A549 (cell line): ENCODE measurements at regions not wholly inside any gene's neighbourhood (a gene's known extent, or its start where the extent isn't known, plus 50 kb on each side); places are given as distances from the start of the nearest gene placed in this dataset.

Experiments
- ATAC-seq, 2 experiments: fragments of 200-7000 bp in 1 of 2; fragments of >200 bp in 1 of 2; cut with Nextera tagmentation in 1 of 2; cut with Tn5 transposase in 1 of 2; 3 replicates each; pipeline versions ENCODE4 v1.8.0 to v1.9.1; 2018 to 2020; ENCODE audit warnings: mild to moderate bottlenecking in 1 of 2, moderate library complexity in 1 of 2
- CTCF ChIA-PET: fragments of 300-600 bp; sonication (Branson Sonifier 250); formaldehyde crosslinking; extraction: SDS; loops from one replicate; lab custom pipeline; 2021; ENCODE audit warnings: antibody characterized with exemption, inconsistent platforms; lab: Yijun Ruan, JAX
- POLR2A ChIA-PET: fragments of 350-600 bp; formaldehyde crosslinking; extraction: SDS; loops from one replicate; lab custom pipeline; 2021; ENCODE audit warnings: antibody characterized with exemption, inconsistent platforms; lab: Yijun Ruan, JAX
- DNase-seq, 2 experiments: peaks; one replicate each; pipeline versions ENCODE4 v3.0.0 to v3.0.0-alpha.2; 2011 to 2016; ENCODE audit warnings: low read depth in 1 of 2, low spot score in 1 of 2
- FAIRE-seq: peaks from 2 replicates; lab custom pipeline; 2011; peaks lifted over from hg19 to GRCh38; lab: Jason Lieb, UNC
- H3K27ac ChIP-seq, 2 experiments: fragments of >200 bp; sonication (Bioruptor Twin); formaldehyde crosslinking; 3 replicates each; pipeline ENCODE4 v1.5.1; 2016 to 2017
- H3K4me1 ChIP-seq: fragments of >200 bp; sonication (Bioruptor Twin); formaldehyde crosslinking; 3 replicates; pipeline ENCODE4 v1.6.1; 2016
- H3K4me2 ChIP-seq: fragments of >200 bp; sonication (Bioruptor Twin); formaldehyde crosslinking; 3 replicates; pipeline ENCODE4 v1.6.1; 2016
- H3K4me3 ChIP-seq: fragments of >200 bp; sonication (Bioruptor Twin); formaldehyde crosslinking; 3 replicates; pipeline ENCODE4 v1.5.1; 2016
- H3K9me3 ChIP-seq: fragments of >200 bp; sonication (Bioruptor Twin); formaldehyde crosslinking; 3 replicates; pipeline ENCODE4 v1.6.1; 2016
- BHLHE40 ChIP-seq: IDR thresholded peaks from 2 replicates; pipeline ENCODE4 v1.6.1; 2012; ENCODE audit warnings: low read depth, low read length, inconsistent platforms
- CEBPB ChIP-seq, 2 experiments: fragments of >200 bp in 1 of 2; sonication (Bioruptor Twin) in 1 of 2; formaldehyde crosslinking in 1 of 2; IDR thresholded peaks; 2 replicates each; pipeline ENCODE4 v1.6.1; 2012 to 2016
- EP300 ChIP-seq, 2 experiments: fragments of >200 bp; sonication (Bioruptor Twin); formaldehyde crosslinking; IDR thresholded peaks; 2 replicates in 1 of 2; 3 replicates in 1 of 2; pipeline ENCODE4 v1.6.1; 2016 to 2017
- FOSB ChIP-seq: fragments of 250-450 bp; sonication (Bioruptor Pico); IDR thresholded peaks from 2 replicates; pipeline ENCODE4 v1.5.0; 2020; ENCODE audit warnings: mild to moderate bottlenecking, moderate library complexity
- HDAC2 ChIP-seq: fragments of 200-600 bp; sonication (generic); IDR thresholded peaks from 2 replicates; pipeline ENCODE4 v1.6.1; 2016
- KDM5A ChIP-seq: fragments of 200-600 bp; sonication (generic); IDR thresholded peaks from 2 replicates; pipeline ENCODE4 v1.6.1; 2016; ENCODE audit warnings: antibody characterized with exemption, mild to moderate bottlenecking
- MAZ ChIP-seq: fragments of 150-350 bp; IDR thresholded peaks from 2 replicates; pipeline ENCODE4 v1.6.1; 2014; ENCODE audit warnings: antibody characterized with exemption, low read depth, low read length, borderline replicate concordance
- MYC ChIP-seq: IDR thresholded peaks from 2 replicates; pipeline ENCODE4 v1.6.1; 2012; ENCODE audit warnings: mild to moderate bottlenecking, inconsistent platforms, low read length, improper control_type of control experiment, borderline replicate concordance
- NFE2L2 ChIP-seq: fragments of 150-350 bp; conservative IDR thresholded peaks from 2 replicates; pipeline ENCODE4 v1.6.1; 2014; ENCODE audit warnings: low read length
- NPAS2 ChIP-seq: fragments of 250-450 bp; sonication (Bioruptor Pico); IDR thresholded peaks from 2 replicates; pipeline ENCODE4 v1.8.0; 2022; ENCODE audit warnings: mild to moderate bottlenecking, moderate library complexity, borderline replicate concordance
- PHF8 ChIP-seq: fragments of 200-600 bp; sonication (generic); IDR thresholded peaks from 2 replicates; pipeline ENCODE4 v1.6.1; 2016; ENCODE audit warnings: low read depth, mild to moderate bottlenecking, antibody characterized with exemption, moderate library complexity, borderline replicate concordance
- RFX5 ChIP-seq: fragments of 450-650 bp; IDR thresholded peaks from 2 replicates; pipeline ENCODE4 v1.7.1; 2014; ENCODE audit warnings: antibody characterized with exemption, mild to moderate bottlenecking, moderate library complexity
- RNF2 ChIP-seq: fragments of 200-600 bp; sonication (generic); IDR thresholded peaks from 2 replicates; pipeline ENCODE4 v1.6.1; 2016; ENCODE audit warnings: low read depth, mild to moderate bottlenecking, antibody characterized with exemption, moderate library complexity, borderline replicate concordance
- SMC3 ChIP-seq: fragments of >200 bp; sonication (Bioruptor Twin); formaldehyde crosslinking; IDR thresholded peaks from 3 replicates; pipeline ENCODE4 v1.6.1; 2018; ENCODE audit warnings: inconsistent platforms
- SREBF2 ChIP-seq: fragments of 450-650 bp; IDR thresholded peaks from 2 replicates; pipeline ENCODE4 v1.6.1; 2014; ENCODE audit warnings: mild to moderate bottlenecking, moderate library complexity
- TFCP2L1 ChIP-seq: fragments of 250-450 bp; sonication (Bioruptor Pico); IDR thresholded peaks from 2 replicates; pipeline ENCODE4 v1.5.0; 2021; ENCODE audit warnings: mild to moderate bottlenecking
- ZSCAN20 ChIP-seq: fragments of 250-450 bp; sonication (Bioruptor Pico); IDR thresholded peaks from 2 replicates; pipeline ENCODE4 v1.8.0; 2022; ENCODE audit warnings: mild to moderate bottlenecking, moderate library complexity
- WGBS: methylation state at CpG from one replicate; pipeline ENCODE4 v1.1.6; 2017; ENCODE audit errors: missing lambda C conversion rate; 5-methylcytosine and 5-hydroxymethylcytosine counted together
- TF ChIP-seq, protein P1 (sequence below): fragments of >200 bp; sonication (Bioruptor Twin); formaldehyde crosslinking; IDR thresholded peaks from 3 replicates; pipeline ENCODE4 v1.5.1; 2016
- TF ChIP-seq, protein P2 (sequence below): fragments of 200-600 bp; sonication (generic); IDR thresholded peaks from 2 replicates; pipeline ENCODE4 v1.6.1; 2016; ENCODE audit warnings: antibody characterized with exemption, mild to moderate bottlenecking, moderate library complexity
- TF ChIP-seq, protein P3 (sequence below): IDR thresholded peaks from 2 replicates; pipeline ENCODE4 v1.6.1; 2012

DNA sequence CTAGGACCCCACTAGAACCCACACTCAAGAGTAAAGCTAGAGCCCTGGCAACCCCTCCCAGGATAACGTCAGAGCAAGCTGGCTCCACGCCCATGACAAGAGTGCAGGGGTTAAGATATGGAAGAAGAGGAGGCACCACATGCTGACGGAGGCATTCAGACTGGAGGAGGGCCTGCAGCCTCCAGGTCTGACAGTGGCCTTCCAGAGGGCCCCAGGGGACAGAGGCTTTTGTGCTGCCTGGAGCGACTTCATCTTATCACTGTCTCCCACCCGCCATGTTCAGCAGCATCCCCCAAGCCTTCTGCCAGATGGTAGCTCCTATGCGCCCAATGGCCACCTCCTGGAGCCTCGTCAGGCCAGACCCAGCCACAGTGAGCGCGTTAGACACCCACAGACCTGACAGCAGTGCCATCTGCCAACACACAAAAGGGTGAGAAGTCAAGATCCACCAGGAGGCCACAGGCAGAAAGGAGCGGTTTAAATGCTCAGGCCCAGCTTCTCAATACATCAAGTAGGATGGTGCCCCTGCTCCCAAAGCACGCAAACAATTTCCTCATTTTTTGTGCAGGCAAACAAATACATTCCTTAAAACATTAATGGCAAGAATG is 65.8 kb downstream of the C5orf15 start:
- ChIA-PET POLR2A (no interaction called here), CTCF (interaction anchor here (2.6 kb wide), 1 partner anchor 33 kb away, joined by 7 read pairs; no protein-coding TSS in a partner anchor)
- FAIRE-seq: no peak
- no peak for ATAC-seq
- 75% methylated on average over 11 of the region's 11 CpGs for WGBS
- Histone ChIP-seq H3K4me1 (no peaks in the 10 kb centered on the region), H3K27ac (no peak overlapping the region), H3K4me3 (no peak overlapping the region), H3K9me3 (no peaks in the 10 kb centered on the region), H3K4me2 (no peak overlapping the region)
- TF ChIP-seq RNF2: no peak
- DNase-seq: no peak

DNA sequence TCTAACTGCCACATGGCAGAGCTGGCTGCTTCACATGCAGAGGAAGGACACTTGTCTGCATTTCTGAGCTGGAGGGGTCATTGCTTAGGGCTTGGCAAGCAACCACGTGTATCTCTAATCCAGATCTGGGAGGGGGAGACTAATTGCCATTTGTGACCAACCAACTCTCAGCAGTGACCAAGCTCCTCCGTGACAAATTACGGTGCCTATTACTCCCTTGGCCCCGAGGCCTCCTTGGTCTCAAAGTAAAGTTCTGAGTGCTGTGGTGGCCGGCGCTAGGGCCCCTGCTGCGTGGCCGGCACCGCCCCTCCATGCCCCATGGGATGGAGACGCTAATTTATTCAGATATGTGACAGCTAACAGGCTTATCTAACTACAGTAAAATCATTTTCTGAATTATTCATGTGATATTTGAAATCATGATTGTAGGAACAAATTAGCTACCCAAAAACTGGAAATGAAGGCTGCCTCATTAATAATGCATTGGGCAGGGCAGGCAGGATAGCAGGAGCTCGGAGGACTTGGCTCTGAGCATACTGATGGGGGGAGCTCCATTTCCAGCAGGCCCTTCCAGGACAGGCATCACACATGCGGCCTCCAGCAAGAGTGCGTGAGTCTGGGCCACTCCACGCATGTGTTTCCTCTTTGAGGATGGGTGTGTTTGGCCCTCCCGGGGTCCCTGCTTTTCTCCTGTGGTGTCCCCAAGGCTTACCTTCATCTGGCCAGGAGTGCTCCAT is 67.7 kb downstream of the C5orf15 start:
- Histone ChIP-seq H3K9me3 (no peaks in the 10 kb centered on the region), H3K4me3 (no peak overlapping the region), H3K4me1 (no peaks in the 10 kb centered on the region), H3K27ac (no peak overlapping the region), H3K4me2 (no peak overlapping the region)
- FAIRE-seq (no peak), ATAC-seq (no peak), DNase-seq (no peak)
- CTCF ChIA-PET: interaction anchor here (1.2 kb wide), 1 partner anchor 31 kb away, joined by 4 read pairs; no protein-coding TSS in a partner anchor
- TF ChIP-seq MYC (no peak), PHF8 (no peak)
- WGBS: 80% methylated on average over 11 of the region's 15 CpGs
- POLR2A ChIA-PET: no interaction called here

DNA sequence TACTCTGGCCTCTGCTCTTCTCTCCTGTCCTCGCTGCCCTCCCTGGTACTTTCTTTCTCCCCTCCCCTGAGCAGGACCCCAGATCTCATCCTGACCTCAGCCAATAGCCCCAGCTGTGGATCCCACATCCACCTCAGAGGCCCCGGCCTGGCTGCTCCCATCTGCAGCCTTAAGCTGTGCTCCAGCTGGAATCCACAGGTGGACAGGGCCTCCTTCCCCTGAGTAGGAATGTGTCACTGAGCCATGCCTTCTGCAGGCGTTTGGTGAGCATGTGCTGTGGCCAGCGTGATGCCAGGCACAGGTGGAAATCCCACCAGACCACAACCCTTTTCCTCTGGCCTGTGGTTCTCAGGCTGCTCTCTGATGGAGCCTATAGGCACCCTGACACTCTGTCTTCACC is 68.9 kb downstream of the C5orf15 start:
- no peak overlapping the region for H3K4me3 ChIP-seq
- TF ChIP-seq CEBPB (IDR thresholded peaks at IDR 0.05) (no peak), MAZ (no peak), RFX5 (no peak), TFCP2L1 (no peak), RNF2 (no peak), KDM5A (no peak), FOSB (CRISPR knock-in tag) (no peak), HDAC2 (no peak), NPAS2 (CRISPR knock-in tag) (no peak), SMC3 (no peak), NFE2L2 (no peak), SREBF2 (no peak), EP300 (IDR thresholded peaks at IDR 0.05) (no peak), ZSCAN20 (CRISPR knock-in tag) (no peak), BHLHE40 (no peak)
- TF ChIP-seq, protein P1, sequence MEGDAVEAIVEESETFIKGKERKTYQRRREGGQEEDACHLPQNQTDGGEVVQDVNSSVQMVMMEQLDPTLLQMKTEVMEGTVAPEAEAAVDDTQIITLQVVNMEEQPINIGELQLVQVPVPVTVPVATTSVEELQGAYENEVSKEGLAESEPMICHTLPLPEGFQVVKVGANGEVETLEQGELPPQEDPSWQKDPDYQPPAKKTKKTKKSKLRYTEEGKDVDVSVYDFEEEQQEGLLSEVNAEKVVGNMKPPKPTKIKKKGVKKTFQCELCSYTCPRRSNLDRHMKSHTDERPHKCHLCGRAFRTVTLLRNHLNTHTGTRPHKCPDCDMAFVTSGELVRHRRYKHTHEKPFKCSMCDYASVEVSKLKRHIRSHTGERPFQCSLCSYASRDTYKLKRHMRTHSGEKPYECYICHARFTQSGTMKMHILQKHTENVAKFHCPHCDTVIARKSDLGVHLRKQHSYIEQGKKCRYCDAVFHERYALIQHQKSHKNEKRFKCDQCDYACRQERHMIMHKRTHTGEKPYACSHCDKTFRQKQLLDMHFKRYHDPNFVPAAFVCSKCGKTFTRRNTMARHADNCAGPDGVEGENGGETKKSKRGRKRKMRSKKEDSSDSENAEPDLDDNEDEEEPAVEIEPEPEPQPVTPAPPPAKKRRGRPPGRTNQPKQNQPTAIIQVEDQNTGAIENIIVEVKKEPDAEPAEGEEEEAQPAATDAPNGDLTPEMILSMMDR: no peak
- TF ChIP-seq, protein P2, sequence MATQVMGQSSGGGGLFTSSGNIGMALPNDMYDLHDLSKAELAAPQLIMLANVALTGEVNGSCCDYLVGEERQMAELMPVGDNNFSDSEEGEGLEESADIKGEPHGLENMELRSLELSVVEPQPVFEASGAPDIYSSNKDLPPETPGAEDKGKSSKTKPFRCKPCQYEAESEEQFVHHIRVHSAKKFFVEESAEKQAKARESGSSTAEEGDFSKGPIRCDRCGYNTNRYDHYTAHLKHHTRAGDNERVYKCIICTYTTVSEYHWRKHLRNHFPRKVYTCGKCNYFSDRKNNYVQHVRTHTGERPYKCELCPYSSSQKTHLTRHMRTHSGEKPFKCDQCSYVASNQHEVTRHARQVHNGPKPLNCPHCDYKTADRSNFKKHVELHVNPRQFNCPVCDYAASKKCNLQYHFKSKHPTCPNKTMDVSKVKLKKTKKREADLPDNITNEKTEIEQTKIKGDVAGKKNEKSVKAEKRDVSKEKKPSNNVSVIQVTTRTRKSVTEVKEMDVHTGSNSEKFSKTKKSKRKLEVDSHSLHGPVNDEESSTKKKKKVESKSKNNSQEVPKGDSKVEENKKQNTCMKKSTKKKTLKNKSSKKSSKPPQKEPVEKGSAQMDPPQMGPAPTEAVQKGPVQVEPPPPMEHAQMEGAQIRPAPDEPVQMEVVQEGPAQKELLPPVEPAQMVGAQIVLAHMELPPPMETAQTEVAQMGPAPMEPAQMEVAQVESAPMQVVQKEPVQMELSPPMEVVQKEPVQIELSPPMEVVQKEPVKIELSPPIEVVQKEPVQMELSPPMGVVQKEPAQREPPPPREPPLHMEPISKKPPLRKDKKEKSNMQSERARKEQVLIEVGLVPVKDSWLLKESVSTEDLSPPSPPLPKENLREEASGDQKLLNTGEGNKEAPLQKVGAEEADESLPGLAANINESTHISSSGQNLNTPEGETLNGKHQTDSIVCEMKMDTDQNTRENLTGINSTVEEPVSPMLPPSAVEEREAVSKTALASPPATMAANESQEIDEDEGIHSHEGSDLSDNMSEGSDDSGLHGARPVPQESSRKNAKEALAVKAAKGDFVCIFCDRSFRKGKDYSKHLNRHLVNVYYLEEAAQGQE: no peak
- TF ChIP-seq, protein P3, sequence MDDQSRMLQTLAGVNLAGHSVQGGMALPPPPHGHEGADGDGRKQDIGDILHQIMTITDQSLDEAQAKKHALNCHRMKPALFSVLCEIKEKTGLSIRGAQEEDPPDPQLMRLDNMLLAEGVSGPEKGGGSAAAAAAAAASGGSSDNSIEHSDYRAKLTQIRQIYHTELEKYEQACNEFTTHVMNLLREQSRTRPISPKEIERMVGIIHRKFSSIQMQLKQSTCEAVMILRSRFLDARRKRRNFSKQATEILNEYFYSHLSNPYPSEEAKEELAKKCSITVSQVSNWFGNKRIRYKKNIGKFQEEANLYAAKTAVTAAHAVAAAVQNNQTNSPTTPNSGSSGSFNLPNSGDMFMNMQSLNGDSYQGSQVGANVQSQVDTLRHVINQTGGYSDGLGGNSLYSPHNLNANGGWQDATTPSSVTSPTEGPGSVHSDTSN: no peak
- no peak for ATAC-seq
- H3K27ac ChIP-seq: no peak overlapping the region
- POLR2A ChIA-PET: no interaction called here
- FAIRE-seq: no peak
- 43% methylated on average over 4 of the region's 4 CpGs for WGBS
- no peak overlapping the region for H3K4me2 ChIP-seq
- no peak for DNase-seq
- H3K9me3 ChIP-seq: no peaks in the 10 kb centered on the region
- CTCF ChIA-PET: no interaction called here
- no peaks in the 10 kb centered on the region for H3K4me1 ChIP-seq
